NT2/D1 (cell line): ENCODE measurements at regions not wholly inside any gene's neighbourhood (a gene's known extent, or its start where the extent isn't known, plus 50 kb on each side); places are given as distances from the start of the nearest gene placed in this dataset.

ENCODE experiments used
- YY1 ChIP-seq: IDR thresholded peaks from 2 replicates; pipeline ENCODE4 v1.6.1; 2011; ENCODE audit not compliant: insufficient read length, insufficient read depth
- ZNF274 ChIP-seq: IDR thresholded peaks from 2 replicates; pipeline ENCODE4 v1.6.1; 2011; ENCODE audit warnings: mild to moderate bottlenecking, low read depth, low read length

GRCh38 chr9:116015855-116016254 lies 137.7 kb upstream of the PAPPA start:
- TF ChIP-seq YY1 (no peak), ZNF274 (no peak)
